ENCODE measurements at regions not wholly inside any gene's neighbourhood (a gene's known extent, or its start where the extent isn't known, plus 50 kb on each side); places are given as distances from the start of the nearest gene placed in this dataset.
A peak's percentile ranks its signal among the peaks of the same experiment; 100 is the strongest.

- FAIRE-seq: no peak
- no peak for DNase-seq (ENCODE audit: low spot score in 2 of 2)
Observed at GRCh38 chr5:161757223-161757622, 71.7 kb downstream of the GABRA6 start.

- DNase-seq (ENCODE audit: low spot score in 2 of 2): no peak
- FAIRE-seq: no peak
Observed at GRCh38 chr5:161763571-161763970, 78.0 kb downstream of the GABRA6 start.

GRCh38 chr5:161765611-161766010 lies 80.1 kb downstream of the GABRA6 start:
- DNase-seq (ENCODE audit: low spot score in 2 of 2) (no peak), FAIRE-seq (no peak)

GRCh38 chr5:161775891-161776290 lies 72.0 kb upstream of the GABRA1 start:
- no peak for FAIRE-seq
- DNase-seq (ENCODE audit: low spot score in 2 of 2): no peak

GRCh38 chr5:161778796-161779195 lies 69.1 kb upstream of the GABRA1 start:
- DNase-seq (ENCODE audit: low spot score in 2 of 2) (no peak), FAIRE-seq (no peak)

- DNase-seq (ENCODE audit: low spot score in 2 of 2) (no peak), FAIRE-seq (peak; percentile 21)
Observed at GRCh38 chr5:161783297-161783696, 64.6 kb upstream of the GABRA1 start.

GRCh38 chr5:161786686-161787085 lies 61.2 kb upstream of the GABRA1 start:
- DNase-seq (ENCODE audit: low spot score in 2 of 2): no peak
- no peak for FAIRE-seq

- DNase-seq (ENCODE audit: low spot score in 2 of 2) (no peak), FAIRE-seq (no peak)
Observed at GRCh38 chr5:161790926-161791325, 57.0 kb upstream of the GABRA1 start.
